Pancreas (tissue), 10 donors: ENCODE measurements at regions not wholly inside any gene's neighbourhood (a gene's known extent, or its start where the extent isn't known, plus 50 kb on each side); places are given as distances from the start of the nearest gene placed in this dataset.
"Not testable (repeated sequence)": the region's sequence is repeated elsewhere in the genome, so short reads cannot be mapped to it uniquely, and the experiment has no call there.

Experiments
- ATAC-seq, 4 donors: fragments of 200-7000 bp; cut with Tn5 transposase; one replicate each; pipeline versions ENCODE4 v1.8.0 to v1.9.1; 2020; ENCODE audit warnings: mild to moderate bottlenecking in 4 of 4, moderate library complexity in 4 of 4
- DNase-seq, 6 donors: peaks; one replicate each; pipeline ENCODE4 v3.0.0-alpha.2; 2020
- FAIRE-seq: peaks from 2 replicates; lab custom pipeline; 2012; peaks lifted over from hg19 to GRCh38; lab: Jason Lieb, UNC
- H3K27ac ChIP-seq, 4 donors: fragments of 200-600 bp; sonication (generic); 1 replicate in 3 of 4; 2 replicates in 1 of 4; pipeline versions ENCODE4 v1.5.0 to v1.8.0; 2020
- H3K27me3 ChIP-seq, 4 donors: fragments of 200-600 bp; one replicate each; pipeline ENCODE4 v1.8.0; 2021
- H3K36me3 ChIP-seq, 3 donors: fragments of 200-600 bp; sonication (generic) in 1 of 3; one replicate each; pipeline versions ENCODE4 v1.5.0 to v1.8.0; 2020 to 2021
- H3K4me1 ChIP-seq, 3 donors: fragments of 200-600 bp; one replicate each; pipeline ENCODE4 v1.8.0; 2021
- H3K4me3 ChIP-seq, 4 donors: fragments of 200-600 bp; sonication (generic) in 2 of 4; one replicate each; pipeline versions ENCODE4 v1.5.0 to v1.8.0; 2020 to 2021
- H3K9me3 ChIP-seq, 4 donors: fragments of 200-600 bp; one replicate each; pipeline ENCODE4 v1.8.0; 2021
- CTCF ChIP-seq, 4 donors: fragments of 200-600 bp; sonication (generic) in 3 of 4; IDR thresholded peaks; one replicate each; pipeline versions ENCODE4 v1.5.0 to v1.8.0; 2021; ENCODE audit warnings: antibody characterized with exemption in 4 of 4
- WGBS, 2 donors: extraction: QIAGEN DNeasy Blood & Tissue Kit; methylation state at CpG; one replicate each; pipeline ENCODE4 v1.1.7; 2013; 5-methylcytosine and 5-hydroxymethylcytosine counted together
- intact Hi-C, 3 donors: fragments of 100-400 bp; cut with DNase I; formaldehyde crosslinking; loops; one replicate each; pipeline versions ENCODE4 v1.11.1 to v1.14.2; 2022
- donor health status: healthy with polysubstance abuse.
- donor health status: DM: no; HTN: no; CAD: no; lungs with moderate emphysema.
- donor health status: DM: no; HTN: no; CAD: no.
- donor health status: control.
- donor health status: control.
- donor health status: Bipolar disorder and iron deficiency.
- donor health status: DM: yes; HTN: yes; CAD: no.
- donor health status: DM: no; HTN: no; CAD: no.
- donor health status: DM: no; HTN: no; CAD: no.
- donor health status: DM: yes; HTN: yes; CAD: no.

GRCh38 chr12:63005382-63005781, 70.4 kb upstream of the PPM1H start:
- intact Hi-C loops: no loop called here
- no peak overlapping the region for H3K4me3 ChIP-seq

GRCh38 chr12:63003223-63003819, 68.4 kb upstream of the PPM1H start:
- Histone ChIP-seq H3K4me1 (no peaks in the 10 kb centered on the region), H3K27ac (no peak overlapping the region), H3K4me3 (no peak overlapping the region), H3K9me3 (no peaks in the 10 kb centered on the region), H3K36me3 (no peaks in the 10 kb centered on the region), H3K27me3 (no peaks in the 10 kb centered on the region)
- FAIRE-seq (no peak), DNase-seq (no peak), ATAC-seq (no peak)
- intact Hi-C loops: no loop called here
- no peak for TF ChIP-seq CTCF (IDR thresholded peaks at IDR 0.05)
- 91 to 95% methylated on average over 21 to 22 of the region's 22 CpGs for WGBS, 2 donors

More at GRCh38 chr12:63005382-63005781, 70.4 kb upstream of the PPM1H start:
- H3K27ac ChIP-seq: no peak overlapping the region
- no peaks in the 10 kb centered on the region for H3K27me3 ChIP-seq
- no peak for ATAC-seq
- no peaks in the 10 kb centered on the region for H3K9me3 ChIP-seq
- TF ChIP-seq CTCF (IDR thresholded peaks at IDR 0.05): no peak
- FAIRE-seq: no peak
- no peaks in the 10 kb centered on the region for H3K4me1 ChIP-seq
- H3K36me3 ChIP-seq: no peaks in the 10 kb centered on the region
- DNase-seq: no peak

GRCh38 chr12:63002059-63002458, 67.1 kb upstream of the PPM1H start:
- H3K27ac ChIP-seq, H3K36me3 ChIP-seq, FAIRE-seq, DNase-seq, H3K4me3 ChIP-seq, H3K27me3 ChIP-seq, H3K4me1 ChIP-seq, intact Hi-C loops, ATAC-seq, H3K9me3 ChIP-seq: not testable (repeated sequence)
- 46 to 84% methylated on average over 2 of the region's 2 CpGs for WGBS, 2 donors

- Histone ChIP-seq H3K27me3 (no peaks in the 10 kb centered on the region), H3K27ac (no peak overlapping the region), H3K36me3 (no peaks in the 10 kb centered on the region), H3K9me3 (no peaks in the 10 kb centered on the region), H3K4me1 (no peaks in the 10 kb centered on the region), H3K4me3 (no peak overlapping the region)
- FAIRE-seq (no peak), ATAC-seq (no peak), DNase-seq (no peak)
- no peak for TF ChIP-seq CTCF (IDR thresholded peaks at IDR 0.05)
- 86 to 94% methylated on average over 1 of the region's 1 CpG for WGBS, 2 donors
- intact Hi-C loops: no loop called here
Measured at GRCh38 chr12:62998454-62998853, 63.5 kb upstream of the PPM1H start.

- no peak for TF ChIP-seq CTCF (IDR thresholded peaks at IDR 0.05)
- Histone ChIP-seq H3K9me3 (no peaks in the 10 kb centered on the region), H3K27ac (no peak overlapping the region), H3K4me3 (no peak overlapping the region), H3K36me3 (no peaks in the 10 kb centered on the region), H3K4me1 (no peaks in the 10 kb centered on the region), H3K27me3 (no peaks in the 10 kb centered on the region)
- FAIRE-seq (no peak), ATAC-seq (no peak), DNase-seq (no peak)
- intact Hi-C loops: no loop called here
Measured at GRCh38 chr12:62995097-62995496, 60.1 kb upstream of the PPM1H start.
